ENCODE measurements at regions not wholly inside any gene's neighbourhood (a gene's known extent, or its start where the extent isn't known, plus 50 kb on each side); places are given as distances from the start of the nearest gene placed in this dataset.

- no peak for DNase-seq
Measured at GRCh38 chr11:13225038-13226001, 52.3 kb upstream of the BMAL1 start.

DNA sequence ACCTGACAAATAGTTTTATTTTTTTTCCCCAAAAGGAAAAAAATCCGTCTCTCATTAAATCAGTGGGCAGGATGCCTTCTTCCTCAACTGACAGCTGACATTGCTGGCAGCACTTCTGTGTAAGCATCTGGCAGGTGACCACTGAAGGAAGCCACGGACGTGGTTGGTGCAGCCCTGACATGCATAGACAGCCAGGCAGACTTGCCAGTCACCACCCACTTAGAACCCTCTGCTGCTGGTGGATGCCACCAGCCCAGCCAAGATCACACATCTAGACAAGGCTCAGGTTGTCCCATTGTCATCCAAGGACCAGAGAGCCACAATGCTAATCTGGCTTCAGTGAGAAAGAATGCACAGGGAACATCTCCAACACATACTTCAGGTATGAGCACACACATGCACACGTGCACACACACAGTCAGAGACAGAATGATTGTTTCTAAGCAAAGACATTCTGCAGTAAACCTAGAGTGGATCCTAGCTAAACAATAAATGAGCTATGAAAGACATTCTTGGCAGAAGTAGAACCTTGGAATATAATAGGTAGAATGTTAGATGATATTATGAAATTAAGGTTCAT lies 49.8 kb upstream of the BMAL1 start:
- DNase-seq: no peak

All from stimulated activated CD4-positive, alpha-beta T cell treated with anti-CD3 and anti-CD28 coated beads, Interleukin-4, amount 100 ng/mL, for 1 hour (primary cell).